Mesodermal cell (in vitro differentiated cells): ENCODE measurements at regions not wholly inside any gene's neighbourhood (a gene's known extent, or its start where the extent isn't known, plus 50 kb on each side); places are given as distances from the start of the nearest gene placed in this dataset.
"Not testable (repeated sequence)": the region's sequence is repeated elsewhere in the genome, so short reads cannot be mapped to it uniquely, and the experiment has no call there.

Source experiments
- H3K27ac ChIP-seq: 2 replicates; pipeline ENCODE4 v1.7.0; 2013; ENCODE audit warnings: mild to moderate bottlenecking, low read depth, low read length, moderate library complexity; ENCODE audit not compliant: severe bottlenecking
- H3K36me3 ChIP-seq: 2 replicates; pipeline ENCODE4 v1.7.1; 2013; ENCODE audit warnings: mild to moderate bottlenecking, low read length, moderate library complexity; ENCODE audit not compliant: control insufficient read depth, insufficient read depth
- H3K4me1 ChIP-seq: one replicate; pipeline ENCODE4 v1.7.1; 2013; ENCODE audit warnings: mild to moderate bottlenecking, low read length; ENCODE audit not compliant: insufficient read depth, control insufficient read depth, poor library complexity, severe bottlenecking
- H3K4me3 ChIP-seq: 2 replicates; pipeline ENCODE4 v1.7.0; 2013; ENCODE audit warnings: low read length, control low read depth, mild to moderate bottlenecking; ENCODE audit not compliant: insufficient read depth, poor library complexity, severe bottlenecking; ENCODE audit errors: extremely low read depth
- H3K9me3 ChIP-seq: 2 replicates; pipeline ENCODE4 v1.7.1; 2013; ENCODE audit warnings: mild to moderate bottlenecking, low read length, moderate library complexity; ENCODE audit not compliant: control insufficient read depth
- WGBS, 2 experiments: methylation state at CpG; one replicate each; pipeline ENCODE4 v1.1.5; 2013; ENCODE audit warnings: missing lambda C conversion rate in 2 of 2; ENCODE audit not compliant: insufficient coverage in 2 of 2; 5-methylcytosine and 5-hydroxymethylcytosine counted together

DNA sequence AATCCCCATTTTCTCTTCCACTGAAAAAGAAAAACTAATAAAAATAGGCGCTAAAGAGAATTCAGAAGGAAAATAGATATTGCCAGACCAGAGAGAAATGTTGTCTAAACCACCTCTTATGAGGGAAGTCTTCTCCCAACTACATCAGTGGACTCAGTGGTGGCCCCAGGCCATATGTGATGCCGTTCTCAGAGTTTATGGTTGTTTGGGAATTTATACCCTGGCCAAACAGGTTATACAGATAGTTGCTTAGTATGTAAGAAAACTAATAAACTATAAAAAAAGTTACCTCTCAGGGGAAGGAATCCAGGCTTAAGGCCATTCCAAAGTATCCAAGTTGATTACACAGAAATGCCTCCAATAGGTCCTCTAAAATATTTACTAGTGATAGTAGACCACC, 103.4 kb upstream of the RBM19 start:
- WGBS, 2 experiments: no CpG with 5 or more reads among the region's 2 CpGs
- Histone ChIP-seq H3K4me1 (no peaks in the 10 kb centered on the region), H3K4me3 (no peak overlapping the region), H3K36me3 (no peaks in the 10 kb centered on the region), H3K9me3 (no peaks in the 10 kb centered on the region), H3K27ac (no peak overlapping the region)

DNA sequence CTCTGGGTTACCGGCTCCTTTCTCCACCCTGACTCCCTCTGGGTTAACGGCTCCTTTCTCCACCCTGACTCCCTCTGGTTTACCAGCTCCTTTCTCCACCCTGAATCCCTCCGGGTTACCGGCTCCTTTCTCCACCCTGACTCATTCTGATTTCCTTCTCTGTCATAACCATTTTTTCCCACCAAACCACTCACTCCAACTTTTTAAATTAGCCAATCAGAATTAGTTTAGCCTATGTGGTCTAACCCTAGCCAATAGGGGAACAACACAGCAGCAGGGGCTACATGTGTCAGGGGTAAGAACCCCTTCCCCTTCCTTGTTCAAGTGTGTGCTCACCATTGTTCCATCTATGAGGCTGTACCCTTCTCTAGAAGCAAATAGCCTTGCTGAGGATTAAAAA, 98.4 kb upstream of the RBM19 start:
- no peak overlapping the region for H3K4me3 ChIP-seq
- H3K9me3 ChIP-seq: no peaks in the 10 kb centered on the region
- H3K36me3 ChIP-seq: no peaks in the 10 kb centered on the region
- no peak overlapping the region for H3K27ac ChIP-seq
- WGBS, 2 experiments: 71 to 82% methylated on average over 2 of the region's 4 CpGs
- H3K4me1 ChIP-seq: no peaks in the 10 kb centered on the region

DNA sequence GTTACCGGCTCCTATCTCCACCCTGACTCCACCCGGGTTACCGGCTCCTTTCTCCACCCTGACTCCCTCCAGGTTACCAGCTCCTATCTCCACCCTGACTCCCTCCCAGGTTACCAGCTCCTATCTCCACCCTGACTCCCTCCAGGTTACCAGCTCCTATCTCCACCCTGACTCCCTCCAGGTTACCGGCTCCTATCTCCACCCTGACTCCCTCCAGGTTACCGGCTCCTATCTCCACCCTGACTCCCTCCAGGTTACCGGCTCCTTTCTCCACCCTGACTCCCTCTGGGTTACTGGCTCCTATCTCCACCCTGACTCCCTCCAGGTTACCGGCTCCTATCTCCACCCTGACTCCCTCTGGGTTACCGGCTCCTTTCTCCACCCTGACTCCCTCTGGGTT, 97.9 kb upstream of the RBM19 start:
- H3K27ac ChIP-seq, H3K9me3 ChIP-seq, H3K36me3 ChIP-seq, H3K4me3 ChIP-seq, H3K4me1 ChIP-seq: not testable (repeated sequence)
- WGBS, 2 experiments: 57% methylated on average over 2 of the region's 8 CpGs; no CpG with 5 or more reads in 1 of the 2 experiments

DNA sequence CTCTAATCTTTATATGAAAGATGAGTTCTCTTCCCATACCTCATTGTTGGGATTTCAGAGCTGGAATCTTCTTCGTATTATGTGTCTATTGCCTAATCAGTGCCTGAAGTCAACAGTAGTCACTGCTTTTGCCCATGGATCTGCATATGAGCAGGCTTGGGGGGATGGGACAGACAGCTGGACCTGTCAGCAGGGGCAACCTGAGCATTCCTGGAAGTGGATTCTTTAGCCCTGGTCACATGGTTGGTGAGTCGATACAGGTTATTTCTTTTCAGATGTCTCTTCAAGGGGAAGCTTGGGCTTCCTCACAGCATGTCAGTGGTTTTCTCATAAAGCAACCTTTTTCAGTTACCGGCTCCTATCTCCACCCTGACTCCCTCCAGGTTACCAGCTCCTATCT, 97.3 kb upstream of the RBM19 start:
- no peak overlapping the region for H3K27ac ChIP-seq
- no peak overlapping the region for H3K4me3 ChIP-seq
- WGBS, 2 experiments: 71 to 100% methylated on average over 1 to 2 of the region's 3 CpGs
- H3K9me3 ChIP-seq: no peaks in the 10 kb centered on the region
- H3K36me3 ChIP-seq: no peaks in the 10 kb centered on the region
- no peaks in the 10 kb centered on the region for H3K4me1 ChIP-seq

DNA sequence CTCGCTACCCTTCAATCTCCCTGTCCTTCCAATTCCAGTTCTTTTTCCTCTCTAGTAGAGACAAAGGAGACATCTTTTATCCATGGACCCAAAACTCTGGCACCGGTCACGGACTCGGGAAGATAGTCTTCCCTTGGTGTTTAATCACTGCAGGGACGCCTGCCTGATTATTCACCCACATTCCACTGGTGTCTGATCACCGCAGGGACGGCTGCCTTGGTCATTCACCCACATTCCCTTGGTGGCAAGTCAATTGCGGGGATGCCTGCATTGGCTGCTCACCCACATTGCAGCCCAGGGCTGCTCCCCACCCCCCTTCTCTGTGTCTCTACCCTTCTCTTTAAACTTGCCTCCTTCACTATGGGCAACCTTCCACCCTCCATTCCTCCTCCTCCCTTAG, 90.2 kb upstream of the RBM19 start:
- H3K4me1 ChIP-seq, H3K27ac ChIP-seq, H3K9me3 ChIP-seq, H3K4me3 ChIP-seq, H3K36me3 ChIP-seq: not testable (repeated sequence)
- WGBS, 2 experiments: 87 to 90% methylated on average over 7 to 8 of the region's 8 CpGs

DNA sequence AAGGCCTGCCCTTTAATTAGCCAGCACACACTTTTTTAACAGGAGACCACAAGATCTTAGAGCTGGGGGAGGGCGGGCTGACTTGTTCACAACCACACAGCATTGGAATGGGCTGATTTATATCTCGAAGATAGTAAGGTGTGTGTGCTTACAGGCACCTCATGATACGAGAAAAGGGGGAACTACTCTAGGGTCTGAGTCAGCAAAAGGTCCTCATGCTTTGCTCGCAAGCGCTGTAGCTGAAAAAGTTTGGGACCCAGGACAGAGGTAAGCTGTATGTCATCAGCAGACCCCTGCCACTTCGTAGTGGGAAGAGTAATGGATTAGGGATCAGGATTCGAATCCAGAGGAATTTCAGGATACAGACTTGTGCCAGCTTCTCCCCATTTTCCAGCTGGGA, 88.9 kb upstream of the RBM19 start:
- no peaks in the 10 kb centered on the region for H3K4me1 ChIP-seq
- H3K4me3 ChIP-seq: no peak overlapping the region
- no peaks in the 10 kb centered on the region for H3K9me3 ChIP-seq
- H3K36me3 ChIP-seq: no peaks in the 10 kb centered on the region
- 79 to 89% methylated on average over 6 to 7 of the region's 7 CpGs for WGBS, 2 experiments
- H3K27ac ChIP-seq: no peak overlapping the region

GRCh38 chr12:114046236-114046998, 80.3 kb upstream of the RBM19 start:
- Histone ChIP-seq H3K4me3 (no peak overlapping the region), H3K36me3 (no peaks in the 10 kb centered on the region), H3K4me1 (no peaks in the 10 kb centered on the region), H3K27ac (no peak overlapping the region), H3K9me3 (no peaks in the 10 kb centered on the region)
- 76 to 79% methylated on average over 2 of the region's 6 CpGs for WGBS, 2 experiments

GRCh38 chr12:114045349-114045748, 79.2 kb upstream of the RBM19 start:
- 73 to 85% methylated on average over 6 to 7 of the region's 7 CpGs for WGBS, 2 experiments
- Histone ChIP-seq H3K36me3 (no peaks in the 10 kb centered on the region), H3K9me3 (no peaks in the 10 kb centered on the region), H3K4me3 (no peak overlapping the region), H3K4me1 (no peaks in the 10 kb centered on the region), H3K27ac (no peak overlapping the region)

DNA sequence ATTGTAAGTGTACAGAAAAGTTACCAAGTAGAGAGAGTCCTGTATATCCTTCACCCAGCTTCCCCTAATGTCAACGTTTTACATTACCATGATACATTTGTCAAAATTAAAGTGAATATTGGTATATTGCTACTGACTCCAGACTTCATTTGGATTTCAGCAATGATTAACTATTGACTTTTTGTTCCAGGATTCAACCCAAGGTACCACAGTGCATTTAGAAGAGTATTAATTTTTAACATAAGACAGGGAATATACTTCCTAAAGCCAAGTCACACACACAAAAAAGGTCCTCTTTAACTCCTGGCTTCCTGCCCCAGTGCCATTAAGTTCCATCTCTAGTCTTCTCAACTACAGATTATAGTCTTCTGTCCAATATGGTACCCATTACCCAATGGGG, 75.5 kb upstream of the RBM19 start:
- no peaks in the 10 kb centered on the region for H3K4me1 ChIP-seq
- H3K36me3 ChIP-seq: no peaks in the 10 kb centered on the region
- H3K4me3 ChIP-seq: no peak overlapping the region
- H3K9me3 ChIP-seq: no peaks in the 10 kb centered on the region
- WGBS, 2 experiments: no CpG with 5 or more reads among the region's 1 CpG
- H3K27ac ChIP-seq: no peak overlapping the region

DNA sequence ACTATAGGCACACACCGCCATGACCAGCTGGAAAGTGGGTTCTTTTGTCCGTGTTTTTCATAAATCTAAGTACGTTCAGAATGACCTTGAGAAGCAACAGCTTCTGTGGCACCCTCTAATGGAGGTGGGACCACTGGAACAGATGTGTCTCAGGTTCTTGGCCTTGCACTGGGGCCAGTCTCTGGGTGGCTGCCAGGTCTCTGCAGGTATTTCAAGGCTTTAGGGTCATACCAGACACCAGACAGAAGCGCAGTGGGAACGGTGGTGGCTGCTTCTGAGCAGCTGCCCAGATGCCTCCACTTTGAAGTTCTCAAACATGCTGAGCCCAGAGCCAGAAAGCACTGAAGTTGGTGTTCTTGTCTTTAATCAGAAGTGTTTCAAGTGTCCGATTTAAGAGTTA, 75.0 kb upstream of the RBM19 start:
- Histone ChIP-seq H3K4me3 (no peak overlapping the region), H3K27ac (no peak overlapping the region), H3K9me3 (no peaks in the 10 kb centered on the region), H3K36me3 (no peaks in the 10 kb centered on the region), H3K4me1 (no peaks in the 10 kb centered on the region)
- 90 to 96% methylated on average over 5 of the region's 6 CpGs for WGBS, 2 experiments

- no peak overlapping the region for H3K27ac ChIP-seq
- no peaks in the 10 kb centered on the region for H3K4me1 ChIP-seq
- no peaks in the 10 kb centered on the region for H3K9me3 ChIP-seq
- no peak overlapping the region for H3K4me3 ChIP-seq
- no peaks in the 10 kb centered on the region for H3K36me3 ChIP-seq
- 93 to 95% methylated on average over 2 to 3 of the region's 3 CpGs for WGBS, 2 experiments
Measured at GRCh38 chr12:114038962-114039361, 72.8 kb upstream of the RBM19 start.
